Esophagus muscularis mucosa (tissue), 4 donors: ENCODE measurements at regions not wholly inside any gene's neighbourhood (a gene's known extent, or its start where the extent isn't known, plus 50 kb on each side); places are given as distances from the start of the nearest gene placed in this dataset.

Experiments
- DNase-seq: peaks from one replicate; pipeline ENCODE4 v3.0.0-alpha.2; 2017; ENCODE audit errors: extremely low spot score
- H3K27ac ChIP-seq, 4 donors: fragments of 200-600 bp; sonication (generic); replicated peaks in 1 of 4; 1 replicate in 3 of 4; 2 replicates in 1 of 4; pipeline ENCODE4 v1.5.1; 2016 to 2019; ENCODE audit warnings: mild to moderate bottlenecking in 1 of 4
- H3K27me3 ChIP-seq, 4 donors: fragments of 200-600 bp; sonication (generic); one replicate each; pipeline versions ENCODE4 v1.5.1 to v1.6.0; 2016 to 2019
- H3K36me3 ChIP-seq, 4 donors: fragments of 200-600 bp; sonication (generic); one replicate each; pipeline ENCODE4 v1.5.1; 2016 to 2019
- H3K4me1 ChIP-seq, 4 donors: fragments of 200-600 bp; sonication (generic); one replicate each; pipeline ENCODE4 v1.5.1; 2016 to 2019
- H3K4me3 ChIP-seq, 4 donors: fragments of 200-600 bp; sonication (generic); 1 replicate in 2 of 4; 2 replicates in 2 of 4; pipeline ENCODE4 v1.5.1; 2016 to 2019; ENCODE audit warnings: mild to moderate bottlenecking in 4 of 4, moderate library complexity in 1 of 4
- H3K9me3 ChIP-seq, 4 donors: fragments of 200-600 bp; sonication (generic); 1 replicate in 3 of 4; 2 replicates in 1 of 4; pipeline ENCODE4 v1.5.1; 2016 to 2019
- EP300 ChIP-seq: sonication (generic); formaldehyde crosslinking; IDR thresholded peaks from one replicate; pipeline ENCODE4 v1.6.1; 2017; ENCODE audit warnings: antibody characterized with exemption
- POLR2A ChIP-seq: fragments of 450-650 bp; IDR thresholded peaks from one replicate; pipeline ENCODE4 v1.6.1; 2017; ENCODE audit warnings: antibody characterized with exemption, moderate library complexity, mild to moderate bottlenecking, low read depth
- POLR2AphosphoS5 ChIP-seq, 2 donors: sonication (generic); formaldehyde crosslinking; IDR thresholded peaks; one replicate each; pipeline ENCODE4 v1.6.1; 2017; ENCODE audit warnings: antibody characterized with exemption in 2 of 2
- WGBS: methylation state at CpG from one replicate; pipeline ENCODE4 v1.1.5; 2018; 5-methylcytosine and 5-hydroxymethylcytosine counted together
- intact Hi-C: fragments of 100-400 bp; cut with DNase I; formaldehyde crosslinking; loops from one replicate; pipeline ENCODE4 v1.15.1; 2023
- TF ChIP-seq, protein P1 (sequence below), 3 experiments: fragments of 200-600 bp in 2 of 3; fragments of 450-650 bp in 1 of 3; sonication (generic) in 2 of 3; IDR thresholded peaks; one replicate each; pipeline ENCODE4 v1.5.1; 2017 to 2019; ENCODE audit warnings: antibody characterized with exemption in 3 of 3, mild to moderate bottlenecking in 2 of 3, moderate library complexity in 1 of 3

DNA sequence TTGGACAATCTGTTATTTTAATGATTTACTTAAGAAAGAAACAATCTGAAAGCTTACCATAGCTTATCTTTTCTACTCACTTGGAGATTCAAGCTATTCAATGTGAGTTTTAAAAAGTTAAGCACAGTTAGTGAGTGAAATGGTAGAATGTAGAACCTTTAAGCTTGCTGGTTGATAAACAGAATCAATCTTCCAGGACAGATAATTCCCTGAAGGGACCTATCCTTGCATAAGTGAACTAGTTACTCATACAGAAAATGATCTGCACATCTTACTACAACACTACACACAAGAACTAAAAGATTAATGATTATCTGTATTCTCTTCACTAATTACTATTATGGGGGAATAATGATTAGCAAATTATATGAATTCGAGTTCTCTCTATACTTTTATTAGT, 165.6 kb downstream of the PALM2AKAP2 start:
- Histone ChIP-seq H3K9me3 (no peaks in the 10 kb centered on the region), H3K36me3 (no peaks in the 10 kb centered on the region), H3K4me3 (no peak overlapping the region), H3K4me1 (no peaks in the 10 kb centered on the region), H3K27ac (no peak overlapping the region), H3K27me3 (no peaks in the 10 kb centered on the region)
- TF ChIP-seq EP300 (no peak), POLR2AphosphoS5 (IDR thresholded peaks at IDR 0.05) (no peak), POLR2A (no peak)
- TF ChIP-seq, protein P1, sequence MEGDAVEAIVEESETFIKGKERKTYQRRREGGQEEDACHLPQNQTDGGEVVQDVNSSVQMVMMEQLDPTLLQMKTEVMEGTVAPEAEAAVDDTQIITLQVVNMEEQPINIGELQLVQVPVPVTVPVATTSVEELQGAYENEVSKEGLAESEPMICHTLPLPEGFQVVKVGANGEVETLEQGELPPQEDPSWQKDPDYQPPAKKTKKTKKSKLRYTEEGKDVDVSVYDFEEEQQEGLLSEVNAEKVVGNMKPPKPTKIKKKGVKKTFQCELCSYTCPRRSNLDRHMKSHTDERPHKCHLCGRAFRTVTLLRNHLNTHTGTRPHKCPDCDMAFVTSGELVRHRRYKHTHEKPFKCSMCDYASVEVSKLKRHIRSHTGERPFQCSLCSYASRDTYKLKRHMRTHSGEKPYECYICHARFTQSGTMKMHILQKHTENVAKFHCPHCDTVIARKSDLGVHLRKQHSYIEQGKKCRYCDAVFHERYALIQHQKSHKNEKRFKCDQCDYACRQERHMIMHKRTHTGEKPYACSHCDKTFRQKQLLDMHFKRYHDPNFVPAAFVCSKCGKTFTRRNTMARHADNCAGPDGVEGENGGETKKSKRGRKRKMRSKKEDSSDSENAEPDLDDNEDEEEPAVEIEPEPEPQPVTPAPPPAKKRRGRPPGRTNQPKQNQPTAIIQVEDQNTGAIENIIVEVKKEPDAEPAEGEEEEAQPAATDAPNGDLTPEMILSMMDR (IDR thresholded peaks at IDR 0.05), result no peak
- WGBS, result 89% methylated on average over 1 of the region's 1 CpG
- intact Hi-C loops, result no loop called here
- DNase-seq, result no peak

DNA sequence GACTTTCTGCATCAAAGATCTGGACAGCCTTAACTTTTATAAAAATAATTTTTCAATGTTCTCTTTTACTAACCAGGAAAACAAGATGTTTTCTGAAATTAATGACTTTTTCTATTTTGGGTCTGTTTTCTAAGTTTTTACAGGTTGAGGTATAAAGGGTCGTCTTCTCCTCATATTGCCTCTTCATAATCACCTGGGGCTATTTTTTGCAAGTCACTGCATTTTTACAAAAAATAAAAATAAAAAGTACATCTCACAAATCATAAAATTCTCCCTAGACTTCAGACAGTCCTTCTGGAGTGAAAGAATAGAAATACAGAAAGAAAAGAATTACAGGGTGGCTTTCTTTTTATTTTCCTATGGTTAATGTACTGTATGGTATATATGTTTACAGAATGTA, 168.5 kb downstream of the PALM2AKAP2 start:
- Histone ChIP-seq H3K4me1 (no peaks in the 10 kb centered on the region), H3K27ac (no peak overlapping the region), H3K27me3 (no peaks in the 10 kb centered on the region), H3K4me3 (no peak overlapping the region), H3K9me3 (no peaks in the 10 kb centered on the region), H3K36me3 (no peaks in the 10 kb centered on the region)
- intact Hi-C loops, result no loop called here
- 94% methylated on average over 1 of the region's 1 CpG for WGBS
- TF ChIP-seq, protein P1 (IDR thresholded peaks at IDR 0.05), result no peak
- no peak for TF ChIP-seq EP300
- TF ChIP-seq POLR2AphosphoS5 (IDR thresholded peaks at IDR 0.05), result no peak
- TF ChIP-seq POLR2A, result no peak
- no peak for DNase-seq

DNA sequence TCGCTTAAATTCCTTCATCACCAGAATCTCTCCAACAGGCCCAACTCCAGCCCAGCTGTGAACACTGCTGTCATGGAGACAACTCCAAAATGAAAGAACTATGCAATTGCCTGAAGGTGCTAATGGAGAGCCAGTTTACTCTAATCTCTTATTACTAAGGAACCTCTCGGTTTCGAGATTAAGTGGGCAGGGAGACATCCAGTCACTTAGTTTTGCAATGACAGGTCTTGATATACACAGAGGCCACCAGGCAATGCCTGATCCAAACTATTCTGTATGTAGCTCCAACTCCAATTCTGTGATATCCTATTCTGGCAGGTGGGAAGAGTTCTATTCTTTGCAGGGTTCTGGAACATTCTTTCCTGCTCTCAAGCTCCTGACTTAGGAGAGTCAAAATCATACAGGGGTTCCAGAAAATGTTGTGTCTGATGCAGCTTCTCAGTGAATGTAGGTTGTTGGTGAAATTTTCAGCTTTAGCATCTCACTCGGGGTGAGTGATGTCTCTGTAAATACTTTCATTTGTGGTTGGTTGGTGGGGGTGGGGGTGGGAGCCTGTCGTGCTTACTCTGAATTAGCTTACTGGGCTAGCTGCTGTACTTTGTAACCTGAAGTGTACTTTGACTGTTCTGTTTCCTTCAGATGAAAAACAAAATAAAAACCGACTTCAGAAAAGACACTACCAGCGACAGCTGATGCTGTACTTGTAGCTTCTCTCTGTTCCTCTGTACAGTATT, 170.9 kb downstream of the PALM2AKAP2 start:
- no peaks in the 10 kb centered on the region for H3K9me3 ChIP-seq
- no peaks in the 10 kb centered on the region for H3K4me1 ChIP-seq
- H3K27ac ChIP-seq, result no peak overlapping the region
- no peak overlapping the region for H3K4me3 ChIP-seq
- no peak for DNase-seq
- TF ChIP-seq, protein P1 (IDR thresholded peaks at IDR 0.05), result no peak
- TF ChIP-seq POLR2A (no peak), EP300 (no peak), POLR2AphosphoS5 (IDR thresholded peaks at IDR 0.05) (no peak)
- intact Hi-C loops, result no loop called here
- 93% methylated on average over 7 of the region's 7 CpGs for WGBS
- no peaks in the 10 kb centered on the region for H3K27me3 ChIP-seq
- H3K36me3 ChIP-seq, result no peaks in the 10 kb centered on the region

DNA sequence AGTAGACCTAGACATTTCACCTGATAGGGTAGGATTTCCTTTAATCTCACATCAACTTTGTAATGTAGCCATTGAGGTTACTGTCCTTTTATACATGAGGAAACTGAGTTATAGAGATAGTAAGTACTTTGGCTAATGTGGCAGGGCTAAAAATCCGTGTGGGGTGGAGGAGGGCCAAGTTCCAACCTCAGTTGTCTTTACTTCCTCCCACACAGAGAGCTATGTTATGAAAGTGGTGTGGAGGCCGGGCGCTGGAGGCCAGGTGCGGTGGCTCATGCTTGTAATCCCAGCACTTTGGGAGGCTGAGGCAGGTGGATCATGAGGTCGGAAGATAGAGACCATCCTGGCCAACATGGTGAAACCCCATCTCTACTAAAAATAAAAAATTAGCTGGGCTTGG, 173.3 kb downstream of the PALM2AKAP2 start:
- 95% methylated on average over 5 of the region's 5 CpGs for WGBS
- no peak overlapping the region for H3K27ac ChIP-seq
- H3K36me3 ChIP-seq, result no peaks in the 10 kb centered on the region
- no peak for DNase-seq
- intact Hi-C loops, result no loop called here
- no peaks in the 10 kb centered on the region for H3K27me3 ChIP-seq
- TF ChIP-seq POLR2A, result no peak
- TF ChIP-seq, protein P1 (IDR thresholded peaks at IDR 0.05), result no peak
- no peak for TF ChIP-seq EP300
- TF ChIP-seq POLR2AphosphoS5 (IDR thresholded peaks at IDR 0.05), result no peak
- H3K4me1 ChIP-seq, result peaks cover 0 to 10% (median 7%) of the 10 kb centered on the region in 4 donors
- H3K4me3 ChIP-seq, result no peak overlapping the region
- H3K9me3 ChIP-seq, result no peaks in the 10 kb centered on the region
